HG02852 (cell line): ENCODE measurements at regions not wholly inside any gene's neighbourhood (a gene's known extent, or its start where the extent isn't known, plus 50 kb on each side); places are given as distances from the start of the nearest gene placed in this dataset.
"Not testable (repeated sequence)": the region's sequence is repeated elsewhere in the genome, so short reads cannot be mapped to it uniquely, and the experiment has no call there.

Experiments
- ATAC-seq: cut with Tn5 transposase; IDR thresholded peaks from one replicate; pipeline ENCODE4 v1.9.1; 2021; ENCODE audit warnings: mild to moderate bottlenecking, moderate library complexity; ENCODE audit not compliant: unreplicated experiment

DNA sequence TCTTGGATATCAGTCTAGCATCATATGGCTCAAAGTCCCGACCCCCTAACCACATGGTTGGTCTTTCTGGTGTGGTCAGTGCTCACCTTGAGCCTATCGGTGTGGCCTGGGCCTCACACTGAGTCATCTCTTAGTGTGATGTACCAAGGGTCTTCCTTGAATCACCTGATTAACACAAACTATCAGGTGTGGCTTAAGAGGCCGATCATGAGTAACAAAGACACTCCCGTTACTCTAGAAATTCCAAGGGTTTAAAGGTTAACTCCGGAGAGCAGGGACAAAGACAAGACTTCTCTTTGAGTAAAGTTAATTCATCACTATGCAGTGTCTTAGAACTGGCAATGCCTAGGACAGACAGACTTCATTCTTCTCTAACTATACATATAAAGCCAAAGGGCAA, 52.3 kb upstream of the ARMC3 start:
- no peak for ATAC-seq

DNA sequence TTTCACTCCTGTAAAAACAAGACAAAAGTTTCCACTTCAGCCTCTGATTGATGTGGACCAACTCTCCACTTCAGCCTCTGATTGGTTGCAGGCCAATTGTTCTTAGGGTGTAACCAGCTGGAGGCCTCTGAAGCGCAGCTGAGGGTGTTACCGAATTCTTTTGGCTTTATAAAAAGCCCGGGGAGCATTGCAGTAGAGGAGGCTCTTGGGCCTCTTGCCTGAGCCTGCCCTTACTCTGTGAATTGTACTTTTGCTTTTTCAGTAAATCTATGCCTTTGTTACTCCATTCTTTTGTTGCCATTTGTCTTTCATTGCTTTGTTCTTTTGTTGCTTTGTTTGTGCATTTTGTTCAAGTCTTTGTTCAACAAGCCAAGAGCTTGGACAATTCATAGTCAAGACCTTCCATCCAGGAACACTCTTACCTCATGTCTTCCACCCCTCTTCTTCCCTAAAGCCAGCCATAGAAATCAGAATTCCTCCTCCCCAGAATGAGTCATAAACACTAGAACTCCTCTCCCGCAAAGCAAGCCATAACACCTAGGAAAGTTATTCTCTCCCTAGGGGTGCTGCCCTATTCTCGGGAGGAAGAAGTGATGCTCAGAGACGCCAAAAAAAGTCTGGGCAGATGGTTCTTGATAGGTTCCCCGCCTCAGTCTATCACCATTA, 53.5 kb upstream of the ARMC3 start:
- ATAC-seq = no peak

DNA sequence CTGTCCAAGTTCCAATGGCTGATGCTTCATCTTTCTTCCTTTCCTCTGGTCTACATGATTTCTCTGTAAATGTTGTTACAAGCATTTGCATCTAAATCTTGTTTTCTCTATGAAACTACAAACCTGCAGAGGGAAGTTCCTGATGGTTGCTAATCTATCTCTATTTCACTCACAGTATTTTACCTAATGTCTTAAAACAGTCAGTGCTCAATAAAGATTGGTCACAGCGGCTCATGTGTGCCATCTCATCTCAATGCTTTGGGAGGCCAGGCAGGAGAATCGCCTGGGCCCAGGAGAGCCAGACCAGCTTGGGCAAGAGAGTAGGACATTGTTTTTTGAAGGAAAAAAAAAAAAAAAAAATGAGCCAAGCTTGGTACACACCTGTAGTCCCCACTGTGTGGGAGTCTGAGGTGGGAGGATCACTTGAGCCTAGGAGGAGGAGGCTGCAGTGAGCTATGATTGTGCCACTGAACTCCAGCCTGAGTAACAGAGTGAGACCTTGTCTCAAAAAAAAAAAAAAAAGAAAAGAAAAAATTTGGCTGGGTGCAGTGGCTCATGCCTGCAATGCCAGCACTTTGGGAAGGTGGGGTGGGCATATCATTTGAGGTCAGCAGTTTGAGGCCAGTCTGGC, 71.3 kb upstream of the ARMC3 start:
- peak; percentile 98 for ATAC-seq

DNA sequence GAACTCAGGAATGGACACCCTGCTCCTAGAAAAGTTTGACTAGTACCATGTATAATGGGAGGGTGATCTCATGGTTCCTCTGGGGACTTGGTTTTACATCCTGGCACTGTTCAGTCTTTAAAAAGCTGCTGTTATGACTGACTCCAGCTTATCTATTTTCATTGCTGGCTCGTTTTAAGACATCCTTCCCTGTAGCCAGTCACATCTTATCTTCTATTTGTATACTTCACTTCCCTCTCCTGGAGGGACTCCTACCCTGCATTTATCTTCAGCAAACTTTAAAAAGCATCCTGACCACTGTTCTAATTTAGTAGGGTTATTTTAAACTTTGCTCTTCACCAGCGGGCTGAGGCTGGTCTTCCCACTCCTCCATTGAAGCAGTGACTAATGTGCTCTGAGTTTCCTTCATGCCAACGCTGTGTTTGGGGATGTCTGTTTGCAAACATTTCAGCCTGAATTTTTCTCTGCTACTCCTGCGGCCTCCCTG, 72.9 kb upstream of the ARMC3 start:
- no peak for ATAC-seq

DNA sequence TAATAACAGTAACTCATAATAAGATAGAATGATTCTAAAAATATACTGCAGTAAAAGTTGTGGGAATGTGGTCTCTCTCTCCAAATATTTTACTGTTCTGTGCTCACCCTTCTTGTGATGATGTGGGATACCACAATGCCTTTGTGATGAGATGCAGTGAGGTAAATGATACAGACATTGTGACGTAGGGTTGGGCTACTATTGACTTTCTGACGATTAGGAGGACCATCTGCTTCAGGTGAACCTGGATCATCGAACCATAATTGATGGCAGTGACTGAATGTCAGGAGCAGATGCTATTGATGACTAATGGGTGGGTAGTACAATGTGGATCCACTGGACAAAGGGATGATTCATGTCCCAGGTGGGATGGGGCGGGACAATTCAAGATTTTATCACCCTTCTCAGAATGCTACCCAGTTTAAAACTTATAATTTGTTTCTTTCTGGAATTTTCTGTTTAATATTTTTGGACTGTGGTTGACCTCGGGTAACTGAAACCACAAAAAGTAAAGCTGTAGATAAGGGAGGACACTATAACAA, 73.9 kb upstream of the ARMC3 start:
- no peak for ATAC-seq

- ATAC-seq = no peak
Observed at GRCh38 chr10:22852712-22853353, 75.0 kb upstream of the ARMC3 start.

GRCh38 chr10:22851865-22852239, 76.0 kb upstream of the ARMC3 start:
- ATAC-seq = no peak

- ATAC-seq = no peak
Observed at GRCh38 chr10:22850541-22850940, 77.3 kb upstream of the ARMC3 start.

DNA sequence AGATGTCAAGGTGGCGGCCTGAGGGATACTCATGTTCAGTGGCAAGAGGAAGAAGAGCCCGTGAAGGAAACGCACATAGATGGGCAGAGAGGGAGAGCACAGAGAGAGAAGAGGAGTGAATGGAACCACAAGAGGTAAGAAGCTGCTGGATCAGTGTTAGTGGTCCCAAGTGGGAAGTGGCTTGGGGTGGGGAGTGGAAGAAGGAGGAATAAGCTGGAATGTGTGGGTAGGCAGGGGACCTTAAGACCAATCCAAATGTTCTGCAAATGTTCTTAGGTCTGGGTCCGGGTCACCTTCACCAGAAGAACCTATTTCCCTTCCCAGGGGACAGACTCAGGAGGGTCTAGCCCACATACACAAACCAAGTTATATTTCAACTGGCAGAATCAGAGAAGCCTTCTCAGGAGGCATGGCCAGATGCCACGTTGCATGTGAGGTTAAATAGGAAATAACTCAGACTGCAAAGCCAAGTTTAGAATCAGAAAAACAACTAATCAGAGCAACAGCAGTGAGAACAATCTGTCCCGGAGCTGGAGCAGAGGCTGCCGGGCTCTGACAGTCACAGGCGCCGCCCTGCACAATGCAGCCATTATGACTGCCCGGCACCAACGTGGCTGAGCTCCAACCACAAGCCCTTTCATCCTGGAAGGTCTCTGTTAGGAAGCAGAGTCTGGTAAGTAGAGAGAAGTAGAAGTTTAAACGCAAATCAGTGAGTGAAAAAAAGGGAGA, 78.6 kb upstream of the ARMC3 start:
- ATAC-seq = no peak

DNA sequence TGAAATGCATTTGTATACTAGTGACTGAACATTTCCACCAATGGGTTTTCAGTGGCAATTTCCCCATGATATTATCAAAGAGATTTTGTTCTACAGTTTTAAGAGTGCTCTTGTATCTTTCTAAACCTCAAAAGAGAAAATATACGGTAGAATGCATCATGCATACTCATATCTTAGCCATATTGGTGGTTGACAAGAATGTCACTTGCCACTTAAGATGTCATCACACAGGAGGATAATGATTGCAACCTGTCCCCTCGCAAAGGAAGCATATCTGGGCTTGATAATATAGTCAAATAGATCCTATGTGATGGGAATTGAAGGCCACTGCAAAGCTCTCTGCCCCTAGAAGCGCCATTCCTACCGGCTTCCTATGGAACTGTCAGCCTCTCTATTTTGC, 79.3 kb upstream of the ARMC3 start:
- no peak for ATAC-seq

GRCh38 chr10:22846294-22846693, 81.6 kb upstream of the ARMC3 start:
- no peak for ATAC-seq

GRCh38 chr10:22839639-22840038, 88.2 kb upstream of the ARMC3 start:
- no peak for ATAC-seq

DNA sequence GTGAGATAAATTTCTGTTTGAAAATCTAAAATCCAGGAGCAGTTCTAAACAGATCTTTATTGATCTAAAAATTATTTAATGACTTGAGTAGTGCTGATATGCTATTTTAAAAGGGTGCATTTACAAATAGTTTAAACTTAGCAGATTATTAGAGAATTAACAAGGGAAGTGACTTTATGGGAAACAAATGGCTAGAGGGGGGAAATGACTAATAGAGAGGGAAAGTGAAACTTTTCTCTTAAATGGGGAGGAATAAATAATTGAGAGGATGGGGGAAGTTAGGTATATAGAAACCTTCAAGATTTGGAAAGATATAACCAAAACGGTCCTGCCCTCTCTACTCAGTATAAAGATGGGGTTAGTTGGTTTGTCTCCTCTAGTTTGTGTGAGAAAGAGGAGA, 90.1 kb upstream of the ARMC3 start:
- ATAC-seq = no peak

- no peak for ATAC-seq
Observed at GRCh38 chr10:22837351-22837750, 90.5 kb upstream of the ARMC3 start.

GRCh38 chr10:22834471-22834870, 93.4 kb upstream of the ARMC3 start:
- ATAC-seq = no peak

GRCh38 chr10:22833781-22834180, 94.1 kb upstream of the ARMC3 start:
- ATAC-seq = no peak

- no peak for ATAC-seq
Observed at GRCh38 chr10:22833353-22833752, 94.5 kb upstream of the ARMC3 start.

- ATAC-seq = no peak
Observed at GRCh38 chr10:22832851-22833250, 95.0 kb upstream of the ARMC3 start.

- ATAC-seq = no peak
Observed at GRCh38 chr10:22832066-22832602, 95.7 kb upstream of the ARMC3 start.

DNA sequence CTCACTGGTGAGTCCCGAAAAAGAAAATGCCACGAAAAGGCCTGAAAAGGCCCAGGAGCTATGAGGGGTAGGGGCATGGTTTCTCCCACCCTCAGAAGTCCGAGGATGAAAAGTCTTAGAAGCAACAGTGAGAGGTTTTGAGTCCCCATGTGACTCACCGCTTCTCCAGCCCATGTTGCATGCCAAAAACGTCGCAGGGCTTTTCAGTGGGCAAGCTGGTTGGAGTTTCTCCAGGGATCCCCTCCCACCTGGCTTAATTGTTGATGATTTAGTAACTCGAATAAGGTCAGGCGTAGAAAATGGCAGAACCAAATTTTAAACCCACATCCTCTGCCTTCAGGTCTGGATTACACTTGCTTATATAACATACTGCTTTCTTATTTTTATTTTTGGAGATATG, 96.3 kb upstream of the ARMC3 start:
- ATAC-seq = no peak

DNA sequence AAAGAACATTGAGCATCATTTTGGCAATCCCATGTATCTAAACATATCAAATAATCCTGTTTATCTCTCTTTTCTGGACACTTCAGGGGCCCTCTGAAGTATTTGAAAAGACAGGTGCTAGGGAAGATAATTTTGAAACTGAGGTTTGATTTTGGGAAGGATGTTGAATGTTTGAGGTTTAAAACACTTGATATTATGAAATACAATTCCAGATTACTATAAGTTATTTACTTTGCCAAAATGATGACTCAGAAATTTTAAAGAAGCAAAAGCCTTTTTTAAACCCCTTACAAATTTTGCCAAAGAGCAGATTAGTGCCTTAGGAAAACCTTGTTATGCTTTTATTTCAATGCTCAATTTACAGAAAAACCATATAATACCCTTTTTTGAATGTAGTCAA, 99.1 kb upstream of the ARMC3 start:
- not testable (repeated sequence) for ATAC-seq
